Endothelial cell of umbilical vein (primary cell): ENCODE measurements at regions not wholly inside any gene's neighbourhood (a gene's known extent, or its start where the extent isn't known, plus 50 kb on each side); places are given as distances from the start of the nearest gene placed in this dataset.

Experiments
- BruUV-seq: library from RNA; stranded (reverse); fragments of 400-500 nt; replicated peaks from 2 replicates; lab custom pipeline; 2021; lab: Mats Ljungman, UMichigan
- CTCF ChIA-PET: fragments of 300-600, 350-600 bp; sonication (Branson Sonifier 250); formaldehyde crosslinking; loops from one replicate; lab custom pipeline; 2021; ENCODE audit warnings: antibody characterized with exemption, inconsistent platforms; lab: Charles Lee
- POLR2A ChIA-PET: fragments of 300-600, 350-600 bp; sonication (Branson Sonifier 250); formaldehyde crosslinking; loops from one replicate; lab custom pipeline; 2021; ENCODE audit warnings: antibody characterized with exemption, inconsistent platforms; lab: Charles Lee
- DNase-seq: peaks from one replicate; pipeline ENCODE4 v3.0.0-alpha.2; 2011; ENCODE audit warnings: low read depth, low spot score
- FAIRE-seq: peaks from 2 replicates; lab custom pipeline; 2011; peaks lifted over from hg19 to GRCh38; lab: Jason Lieb, UNC
- H2AFZ ChIP-seq: 2 replicates; pipeline ENCODE4 v1.6.0; 2012; ENCODE audit warnings: low read depth, low read length, control low read depth, inconsistent platforms
- H3K27ac ChIP-seq: 2 replicates; pipeline ENCODE4 v1.5.1; 2011; ENCODE audit warnings: low read depth, mild to moderate bottlenecking, control low read depth, low read length, moderate library complexity; ENCODE audit not compliant: insufficient read depth
- H3K27me3 ChIP-seq, 2 experiments: 2 replicates each; pipeline versions ENCODE4 v1.6.0 to v1.6.1; 2011; ENCODE audit warnings: low read length in 2 of 2, mixed read lengths in 1 of 2; ENCODE audit not compliant: control insufficient read depth in 2 of 2, insufficient read depth in 2 of 2
- H3K36me3 ChIP-seq, 2 experiments: 2 replicates in 1 of 2; 3 replicates in 1 of 2; pipeline ENCODE4 v1.5.1; 2011; ENCODE audit warnings: low read length in 2 of 2, mild to moderate bottlenecking in 1 of 2, moderate library complexity in 1 of 2; ENCODE audit not compliant: control insufficient read depth in 2 of 2, insufficient read depth in 2 of 2; ENCODE audit errors: extremely low read depth in 1 of 2
- H3K4me1 ChIP-seq: 3 replicates; pipeline ENCODE4 v1.5.1; 2011; ENCODE audit warnings: mild to moderate bottlenecking, low read length; ENCODE audit not compliant: control insufficient read depth, insufficient read depth; ENCODE audit errors: extremely low read depth
- H3K4me2 ChIP-seq: 2 replicates; pipeline ENCODE4 v1.6.1; 2011; ENCODE audit warnings: low read length, control low read depth, mixed read lengths; ENCODE audit not compliant: insufficient read depth
- H3K4me3 ChIP-seq, 3 experiments: fragments of 200-600 bp in 1 of 3; sonication (generic), shearing (Covaris generic) in 1 of 3; replicated peaks in 1 of 3; 2 replicates each; pipeline ENCODE4 v1.5.1; 2011 to 2016; ENCODE audit warnings: control low read depth in 3 of 3, low read length in 3 of 3, mild to moderate bottlenecking in 2 of 3, inconsistent platforms in 1 of 3, low read depth in 1 of 3, moderate library complexity in 1 of 3; ENCODE audit not compliant: insufficient read depth in 1 of 3
- H3K79me2 ChIP-seq: 2 replicates; pipeline ENCODE4 v1.6.0; 2012; ENCODE audit warnings: low read length, inconsistent platforms; ENCODE audit not compliant: control insufficient read depth, insufficient read depth
- H3K9ac ChIP-seq: replicated peaks from 2 replicates; pipeline ENCODE3; 2011; ENCODE audit warnings: low read length, control low read depth; ENCODE audit not compliant: insufficient read depth; ENCODE audit errors: extremely low read depth
- H3K9me1 ChIP-seq: replicated peaks from 3 replicates; pipeline ENCODE4 v1.6.0; 2011; ENCODE audit warnings: mild to moderate bottlenecking, low read length; ENCODE audit not compliant: control insufficient read depth, insufficient read depth; ENCODE audit errors: extremely low read depth
- H3K9me3 ChIP-seq: replicated peaks from 2 replicates; pipeline ENCODE4 v1.5.1; 2012; ENCODE audit warnings: low read length, inconsistent platforms; ENCODE audit not compliant: control insufficient read depth, insufficient read depth
- H4K20me1 ChIP-seq: replicated peaks from 2 replicates; pipeline ENCODE3; 2011; ENCODE audit warnings: mild to moderate bottlenecking, low read length; ENCODE audit not compliant: control insufficient read depth, insufficient read depth; ENCODE audit errors: extremely low read depth
- CTCF ChIP-seq, 2 donors: IDR thresholded peaks; 1 replicate in 1 of 2; 2 replicates in 1 of 2; pipeline ENCODE4 v1.5.1; 2011; ENCODE audit warnings: low read length in 2 of 2, mild to moderate bottlenecking in 2 of 2, moderate library complexity in 2 of 2, control low read depth in 1 of 2, inconsistent platforms in 1 of 2, low read depth in 1 of 2; ENCODE audit not compliant: insufficient read depth in 1 of 2; ENCODE audit errors: extremely low read depth in 1 of 2
- EZH2 ChIP-seq: IDR thresholded peaks from 2 replicates; pipeline ENCODE4 v1.6.1; 2012; ENCODE audit warnings: borderline replicate concordance, low read depth, mild to moderate bottlenecking, moderate library complexity, low read length, inconsistent platforms; ENCODE audit not compliant: severe bottlenecking
- FOS ChIP-seq: IDR thresholded peaks from 2 replicates; pipeline ENCODE4 v1.6.1; 2011; ENCODE audit warnings: mild to moderate bottlenecking, low read length, moderate library complexity, borderline replicate concordance; ENCODE audit not compliant: insufficient read depth
- GATA2 ChIP-seq: IDR thresholded peaks from 2 replicates; pipeline ENCODE4 v1.7.0; 2011; ENCODE audit warnings: low read depth, mild to moderate bottlenecking, moderate library complexity, mixed read lengths, low read length; ENCODE audit not compliant: insufficient read length, insufficient read depth
- JUN ChIP-seq: IDR thresholded peaks from 2 replicates; pipeline ENCODE4 v1.6.1; 2011; ENCODE audit warnings: borderline replicate concordance, low read depth; ENCODE audit not compliant: insufficient read length, insufficient read depth
- MYC ChIP-seq: IDR thresholded peaks from one replicate; pipeline ENCODE4 v1.6.1; 2011; ENCODE audit warnings: mild to moderate bottlenecking, low read depth, low read length
- POLR2AphosphoS5 ChIP-seq: IDR thresholded peaks from 2 replicates; pipeline ENCODE4 v1.6.1; 2012; ENCODE audit warnings: low read depth, mild to moderate bottlenecking, control low read depth, low read length, moderate library complexity; ENCODE audit not compliant: insufficient read depth
- dilution Hi-C: fragments of 300-500 bp; cut with MboI; formaldehyde crosslinking; loops from one replicate; pipeline ENCODE4 v1.15.0; 2019; ENCODE audit warnings: low sequenced_read_pairs; ENCODE audit not compliant: extremely low pct_ligation_motif_present
- intact Hi-C: fragments of 100-400 bp; cut with micrococcal nuclease; formaldehyde crosslinking; loops from one replicate; pipeline ENCODE4 v1.10.0; 2022

- POLR2A ChIA-PET: interaction anchor here (0.7 to 2.1 kb wide), 3 partner anchors 11 to 1021 kb away, joined by 3 to 13 read pairs (median 6); a partner anchor contains a TSS
- Histone ChIP-seq H3K9ac (no peak overlapping the region), H3K27ac (no peak overlapping the region), H3K79me2 (peaks cover 2% of the 10 kb centered on the region), H2AFZ (no peak overlapping the region), H3K4me2 (no peak overlapping the region), H3K27me3 (no peaks in the 10 kb centered on the region), H3K9me1 (no peaks in the 10 kb centered on the region), H3K36me3 (no peaks in the 10 kb centered on the region), H3K4me1 (peaks cover 19% of the 10 kb centered on the region), H4K20me1 (no peaks in the 10 kb centered on the region), H3K4me3 (no peak overlapping the region), H3K9me3 (no peaks in the 10 kb centered on the region)
- CTCF ChIA-PET: interaction anchor here (0.7 to 1.0 kb wide), 2 partner anchors 9 to 17 kb away, joined by 3 to 5 read pairs; no protein-coding TSS in a partner anchor
- no peak for TF ChIP-seq MYC
- TF ChIP-seq JUN: no peak
- no peak for TF ChIP-seq EZH2
- TF ChIP-seq POLR2AphosphoS5: no peak
- BruUV-seq: no TSS peak
- DNase-seq: no peak
- dilution Hi-C loops: no loop called here
- intact Hi-C loops: no loop called here
- FAIRE-seq: no peak
Measured at GRCh38 chr6:27143474-27144026, 104.0 kb upstream of the PRSS16 start.

GRCh38 chr6:27144740-27145079, 102.8 kb upstream of the PRSS16 start:
- no peaks in the 10 kb centered on the region for H3K79me2 ChIP-seq
- ChIA-PET POLR2A (interaction anchor here (0.8 to 4.0 kb wide), 5 partner anchors 12 to 748 kb away, joined by 3 to 107 read pairs (median 13); a partner anchor contains a TSS), CTCF (interaction anchor here (1.0 to 4.0 kb wide), 5 partner anchors 11 to 651 kb away, joined by 3 to 31 read pairs (median 4); a partner anchor contains a TSS)
- H3K4me3 ChIP-seq: no peak overlapping the region
- no TSS peak for BruUV-seq
- no peak for FAIRE-seq
- H4K20me1 ChIP-seq: no peaks in the 10 kb centered on the region
- no peaks in the 10 kb centered on the region for H3K36me3 ChIP-seq
- H3K27me3 ChIP-seq: peaks cover 0 to 1% of the 10 kb centered on the region in 2 experiments
- no peak overlapping the region for H3K9ac ChIP-seq
- intact Hi-C loops: no loop called here
- no peak for DNase-seq
- no peaks in the 10 kb centered on the region for H3K9me3 ChIP-seq
- H2AFZ ChIP-seq: no peak overlapping the region
- no peak overlapping the region for H3K27ac ChIP-seq
- H3K9me1 ChIP-seq: no peaks in the 10 kb centered on the region
- H3K4me1 ChIP-seq: peaks cover 9% of the 10 kb centered on the region
- dilution Hi-C loops: no loop called here
- peak overlapping the region; percentile 69 for H3K4me2 ChIP-seq
- TF ChIP-seq MYC: no peak
- TF ChIP-seq JUN: no peak
- no peak for TF ChIP-seq POLR2AphosphoS5
- TF ChIP-seq GATA2: no peak
- TF ChIP-seq FOS: no peak
- no peak for TF ChIP-seq CTCF (IDR thresholded peaks at IDR 0.05; ENCODE audit: extremely low read depth in 1 of 2, insufficient read depth in 1 of 2, low read depth in 1 of 2, low read length in 2 of 2)
